K562 (cell line): ENCODE measurements at regions not wholly inside any gene's neighbourhood (a gene's known extent, or its start where the extent isn't known, plus 50 kb on each side); places are given as distances from the start of the nearest gene placed in this dataset.

Experiments used
- CEBPB ChIP-seq: fragments of 450-650 bp; IDR thresholded peaks from 2 replicates; pipeline ENCODE4 v1.6.1; 2016; ENCODE audit warnings: missing genetic modification characterization, missing compliant biosample characterization
- ETV6 ChIP-seq, 3 experiments: fragments of 150-350 bp in 1 of 3; sonication (generic) in 1 of 3; formaldehyde crosslinking in 1 of 3; IDR thresholded peaks; 2 replicates each; pipeline versions ENCODE4 v1.6.1 to v1.8.0; 2014 to 2022; ENCODE audit warnings: borderline replicate concordance in 2 of 3, low read depth in 2 of 3, antibody characterized with exemption in 1 of 3, low read length in 1 of 3, mild to moderate bottlenecking in 1 of 3, missing genetic modification reagents in 1 of 3
- FOXJ3 ChIP-seq: sonication (generic); formaldehyde crosslinking; IDR thresholded peaks from 2 replicates; pipeline ENCODE4 v1.4.0; 2020; ENCODE audit warnings: mild to moderate bottlenecking, missing genetic modification reagents
- FOXM1 ChIP-seq, 2 experiments: fragments of 450-650 bp in 1 of 2; sonication (generic) in 1 of 2; formaldehyde crosslinking in 1 of 2; IDR thresholded peaks; 2 replicates each; pipeline versions ENCODE4 v1.6.1 to v1.9.0; 2017 to 2022; ENCODE audit warnings: low read depth in 2 of 2, mild to moderate bottlenecking in 2 of 2, missing genetic modification reagents in 1 of 2, moderate library complexity in 1 of 2
- HCFC1 ChIP-seq: IDR thresholded peaks from 2 replicates; pipeline ENCODE4 v1.6.1; 2012; ENCODE audit warnings: low read depth, low read length, improper control_type of control experiment
- NONO ChIP-seq, 2 experiments: fragments of 200-400 bp in 1 of 2; fragments of 450-650 bp in 1 of 2; formaldehyde crosslinking in 1 of 2; IDR thresholded peaks; 2 replicates each; pipeline ENCODE4 v1.6.1; 2017; ENCODE audit warnings: low read depth in 2 of 2, mild to moderate bottlenecking in 2 of 2, moderate library complexity in 2 of 2, low read length in 1 of 2
- POLR2A ChIP-seq: fragments of 450-650 bp; conservative IDR thresholded peaks from 2 replicates; pipeline ENCODE4 v1.6.1; 2016
- RNF2 ChIP-seq: sonication (generic); IDR thresholded peaks from 2 replicates; pipeline ENCODE4 v1.6.1; 2016
- XRCC5 ChIP-seq: fragments of 200-400 bp; formaldehyde crosslinking; IDR thresholded peaks from 2 replicates; pipeline ENCODE4 v1.6.1; 2017; ENCODE audit warnings: low read depth, mild to moderate bottlenecking, low read length
- ZNF124 ChIP-seq: sonication (generic); formaldehyde crosslinking; IDR thresholded peaks from 2 replicates; pipeline ENCODE4 v1.8.1; 2022; ENCODE audit warnings: missing genetic modification reagents
- ZNF274 ChIP-seq: IDR thresholded peaks from 2 replicates; pipeline ENCODE4 v1.6.1; 2011; ENCODE audit warnings: low read depth, mild to moderate bottlenecking, low read length, moderate library complexity, borderline replicate concordance
- ZNF695 ChIP-seq: fragments of 450-650 bp; formaldehyde crosslinking; IDR thresholded peaks from 2 replicates; pipeline ENCODE4 v1.4.0; 2020; ENCODE audit warnings: mild to moderate bottlenecking, moderate library complexity
- TF ChIP-seq, protein P1 (sequence below): fragments of 450-650 bp; IDR thresholded peaks from 2 replicates; pipeline ENCODE4 v1.6.1; 2016; ENCODE audit warnings: antibody characterized with exemption
- TF ChIP-seq, protein P2 (sequence below), 2 experiments: fragments of 250-450 bp in 1 of 2; fragments of 450-650 bp in 1 of 2; sonication (Bioruptor Pico) in 1 of 2; IDR thresholded peaks; 2 replicates each; pipeline versions ENCODE4 v1.6.1 to v1.8.0; 2016 to 2021; ENCODE audit warnings: mild to moderate bottlenecking in 2 of 2, moderate library complexity in 2 of 2, missing compliant biosample characterization in 1 of 2, missing genetic modification characterization in 1 of 2

DNA sequence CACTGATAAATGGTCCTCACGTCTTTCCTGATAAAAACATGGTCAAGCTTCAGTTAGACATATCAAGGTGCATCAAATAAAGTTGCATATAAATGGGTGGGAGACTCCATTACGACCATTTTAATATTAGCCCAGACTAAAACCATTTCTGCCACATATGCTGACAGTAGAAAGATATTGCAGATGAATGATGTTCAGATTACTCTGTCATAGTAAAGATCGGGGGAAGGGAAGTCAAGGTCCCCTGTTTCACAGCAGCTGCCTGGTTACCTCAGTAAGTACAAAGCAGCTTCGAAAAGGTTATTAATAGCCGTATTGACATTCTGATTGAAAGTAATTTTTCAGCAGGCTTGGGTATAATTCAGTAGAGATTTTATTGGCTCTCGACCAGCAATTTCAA is 927.7 kb upstream of the CDH2 start:
- TF ChIP-seq POLR2A: no peak
- TF ChIP-seq ZNF124 (CRISPR knock-in tag): no peak
- TF ChIP-seq, protein P1, sequence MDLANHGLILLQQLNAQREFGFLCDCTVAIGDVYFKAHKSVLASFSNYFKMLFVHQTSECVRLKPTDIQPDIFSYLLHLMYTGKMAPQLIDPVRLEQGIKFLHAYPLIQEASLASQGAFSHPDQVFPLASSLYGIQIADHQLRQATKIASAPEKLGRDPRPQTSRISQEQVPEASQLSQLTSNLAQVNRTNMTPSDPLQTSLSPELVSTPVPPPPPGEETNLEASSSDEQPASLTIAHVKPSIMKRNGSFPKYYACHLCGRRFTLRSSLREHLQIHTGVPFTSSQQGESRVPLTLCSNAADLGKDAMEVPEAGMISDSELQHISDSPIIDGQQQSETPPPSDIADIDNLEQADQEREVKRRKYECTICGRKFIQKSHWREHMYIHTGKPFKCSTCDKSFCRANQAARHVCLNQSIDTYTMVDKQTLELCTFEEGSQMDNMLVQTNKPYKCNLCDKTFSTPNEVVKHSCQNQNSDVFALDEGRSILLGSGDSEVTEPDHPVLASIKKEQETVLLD: no peak
- TF ChIP-seq, protein P2, sequence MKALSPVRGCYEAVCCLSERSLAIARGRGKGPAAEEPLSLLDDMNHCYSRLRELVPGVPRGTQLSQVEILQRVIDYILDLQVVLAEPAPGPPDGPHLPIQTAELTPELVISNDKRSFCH (CRISPR knock-in tag; IDR thresholded peaks at IDR 0.05): no peak
- TF ChIP-seq, protein P2 (tag; IDR thresholded peaks at IDR 0.05): no peak
- no peak for TF ChIP-seq NONO (IDR thresholded peaks at IDR 0.05; ENCODE audit: low read depth in 2 of 2, low read length in 1 of 2)
- TF ChIP-seq FOXJ3 (CRISPR knock-in tag): no peak
- no peak for TF ChIP-seq ETV6 (IDR thresholded peaks at IDR 0.05; ENCODE audit: borderline replicate concordance in 1 of 2, low read depth in 2 of 2, low read length in 1 of 2)
- TF ChIP-seq ETV6 (CRISPR knock-in tag; IDR thresholded peaks at IDR 0.05; ENCODE audit: borderline replicate concordance): no peak
- no peak for TF ChIP-seq FOXM1 (IDR thresholded peaks at IDR 0.05; ENCODE audit: low read depth)
- TF ChIP-seq FOXM1 (CRISPR knock-in tag; IDR thresholded peaks at IDR 0.05; ENCODE audit: low read depth): no peak
- no peak for TF ChIP-seq HCFC1
- no peak for TF ChIP-seq ZNF695 (CRISPR knock-in tag)
- no peak for TF ChIP-seq RNF2
- TF ChIP-seq ZNF274: no peak
- no peak for TF ChIP-seq CEBPB (tag)
- TF ChIP-seq XRCC5: no peak
